OCI-LY7 (cell line): ENCODE measurements at regions not wholly inside any gene's neighbourhood (a gene's known extent, or its start where the extent isn't known, plus 50 kb on each side); places are given as distances from the start of the nearest gene placed in this dataset.

Source experiments
- CTCF ChIP-seq: fragments of 200-600 bp; sonication (generic); conservative IDR thresholded peaks from 2 replicates; pipeline ENCODE4 v1.5.1; 2014; ENCODE audit warnings: mild to moderate bottlenecking, antibody characterized with exemption, low read length, moderate library complexity, mixed read lengths
- EZH2phosphoT487 ChIP-seq: fragments of 200-600 bp; sonication (generic); IDR thresholded peaks from 2 replicates; pipeline ENCODE4 v1.6.1; 2018; ENCODE audit warnings: low read depth, borderline replicate concordance, mild to moderate bottlenecking, mixed run types, antibody characterized with exemption, low read length, moderate library complexity, mixed read lengths

GRCh38 chr9:116057371-116057770 lies 96.2 kb upstream of the PAPPA start:
- no peak for TF ChIP-seq CTCF
- no peak for TF ChIP-seq EZH2phosphoT487
